Activated effector memory CD4-positive, alpha-beta T cell treated with anti-CD3 and anti-CD28 coated beads, Interleukin-2, amount 50 U/mL, for 16 hours (primary cell): ENCODE measurements at regions not wholly inside any gene's neighbourhood (a gene's known extent, or its start where the extent isn't known, plus 50 kb on each side); places are given as distances from the start of the nearest gene placed in this dataset.
A peak's percentile ranks its signal among the peaks of the same experiment; 100 is the strongest.

Experiments used
- DNase-seq: peaks from one replicate; pipeline ENCODE4 v3.0.0-alpha.2; 2020

DNA sequence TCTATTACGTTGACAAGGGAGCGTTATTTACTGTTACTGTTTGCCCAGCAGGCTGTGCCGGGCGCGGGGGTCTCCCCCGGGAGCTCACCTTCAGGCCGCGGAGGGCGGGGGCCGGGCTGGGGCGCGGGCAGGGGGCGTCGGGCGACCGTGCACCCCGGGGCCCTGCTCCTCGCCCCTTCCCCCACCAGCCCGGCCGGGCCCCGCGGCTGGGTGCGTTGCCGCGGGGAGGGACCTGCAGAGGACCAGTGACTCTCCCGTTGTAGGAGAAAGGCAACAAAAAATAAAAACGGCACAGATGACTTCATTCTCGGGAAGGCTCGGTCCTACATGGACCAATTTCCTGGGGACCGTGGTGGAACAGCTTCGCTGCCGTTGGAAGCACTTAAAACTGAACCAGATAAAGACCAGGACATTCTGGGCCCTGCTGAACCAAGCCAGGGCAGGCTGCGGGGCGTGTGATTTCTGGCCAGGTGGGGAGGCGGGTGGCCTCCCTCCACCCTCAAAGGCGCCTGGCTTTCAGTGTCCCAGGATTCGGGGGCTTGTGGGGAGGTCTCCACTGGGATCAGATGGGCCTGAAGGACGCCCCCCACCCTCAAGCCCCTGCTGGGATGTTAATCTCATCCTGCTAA lies 57.4 kb downstream of the IGLL1 start:
- no peak for DNase-seq

DNA sequence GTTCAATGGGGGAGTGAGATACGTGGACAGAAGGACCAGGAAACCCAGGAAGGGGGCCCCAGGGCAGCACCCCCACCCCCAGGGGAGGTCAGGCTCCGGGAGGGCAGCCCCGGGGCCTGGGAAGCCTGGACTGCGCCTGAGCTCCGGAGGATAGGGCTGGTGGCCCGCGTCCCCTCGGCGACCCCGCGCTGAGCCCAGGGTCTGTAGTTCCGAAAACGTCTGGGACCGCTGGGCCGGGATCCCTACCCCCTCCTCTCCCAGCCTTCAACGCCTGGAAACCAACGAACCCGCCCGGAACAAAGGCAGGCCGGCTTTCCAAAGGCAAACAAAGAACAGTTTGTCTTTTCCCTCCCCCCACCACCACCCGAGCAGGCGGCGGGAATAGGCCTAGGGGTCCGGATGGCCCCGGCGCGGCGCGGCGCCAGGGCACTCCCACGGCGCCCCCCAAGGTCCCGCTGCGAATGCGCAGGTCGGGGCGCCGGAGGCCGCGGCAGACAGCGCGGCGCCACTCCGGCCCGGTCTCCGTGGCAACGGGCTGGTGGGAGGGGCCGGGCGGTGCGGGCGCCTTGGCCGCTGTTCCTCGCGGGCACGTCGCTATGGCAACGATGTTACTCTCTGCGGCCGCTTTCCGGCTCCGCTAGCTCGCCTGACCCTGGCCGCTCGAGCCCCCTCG lies 58.5 kb downstream of the IGLL1 start:
- DNase-seq = peak; percentile 87

DNA sequence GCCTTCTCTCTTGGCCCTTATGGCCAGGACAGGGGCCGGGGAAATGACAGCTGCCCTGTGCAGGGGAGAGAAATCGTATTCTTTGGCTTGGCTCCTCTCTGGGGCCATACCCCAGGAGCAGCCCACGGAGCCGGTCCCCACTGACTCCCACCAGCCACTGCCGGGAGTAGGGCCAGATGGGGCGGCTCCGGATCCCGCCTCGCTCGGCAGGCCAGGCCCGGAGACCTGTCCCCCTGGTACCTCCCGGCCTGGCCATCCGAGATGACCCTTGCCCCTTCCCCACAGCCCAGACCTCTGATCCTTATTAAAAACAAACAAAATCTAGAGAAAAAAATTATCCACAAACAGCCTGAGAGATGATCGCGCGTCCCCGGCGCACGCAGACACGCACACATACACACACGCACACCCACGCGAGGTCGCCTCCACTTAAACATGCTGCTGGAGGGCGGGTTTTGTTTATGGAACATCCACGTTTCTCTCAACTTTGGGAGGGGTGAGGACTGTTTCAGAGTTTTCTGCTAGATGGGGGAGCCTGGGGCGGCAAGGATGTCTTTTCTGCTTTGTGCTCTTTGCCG lies 59.1 kb downstream of the IGLL1 start:
- DNase-seq = no peak

DNA sequence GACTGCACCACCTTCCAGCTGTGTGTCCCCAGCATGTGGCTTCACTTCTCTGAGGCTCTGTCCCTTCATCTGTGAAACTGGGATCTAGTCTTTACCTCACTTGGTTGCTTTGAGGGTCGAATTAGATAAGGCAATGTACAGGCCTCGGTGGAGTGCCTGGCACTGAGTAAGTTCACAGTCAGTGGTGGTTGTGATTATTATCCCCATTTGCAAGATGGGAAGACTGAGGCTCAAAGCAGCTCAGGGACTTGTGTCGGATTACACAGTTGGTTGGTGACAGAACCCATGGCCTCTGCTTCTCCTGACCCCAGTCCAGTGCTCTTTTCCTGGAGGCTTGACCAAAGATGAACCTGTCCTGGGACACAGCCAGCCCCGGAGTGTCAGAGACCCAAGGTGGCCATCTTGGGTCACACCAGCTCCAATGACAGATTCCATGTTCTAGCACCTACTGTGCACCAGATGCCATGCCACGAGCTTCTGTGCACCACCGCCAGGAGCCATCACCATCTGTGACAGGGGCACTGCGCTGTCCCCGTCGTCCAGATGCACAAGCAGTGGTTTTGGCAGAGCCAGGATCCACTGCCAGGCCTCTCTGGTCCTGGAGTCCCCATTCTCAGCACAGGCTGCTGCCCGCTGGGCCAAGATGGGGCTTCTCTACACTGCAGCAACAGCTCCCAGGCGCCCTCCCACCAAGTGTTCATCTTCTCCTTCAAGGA lies 60.5 kb downstream of the IGLL1 start:
- no peak for DNase-seq

GRCh38 chr22:23518376-23519187 lies 61.5 kb downstream of the IGLL1 start:
- no peak for DNase-seq

DNA sequence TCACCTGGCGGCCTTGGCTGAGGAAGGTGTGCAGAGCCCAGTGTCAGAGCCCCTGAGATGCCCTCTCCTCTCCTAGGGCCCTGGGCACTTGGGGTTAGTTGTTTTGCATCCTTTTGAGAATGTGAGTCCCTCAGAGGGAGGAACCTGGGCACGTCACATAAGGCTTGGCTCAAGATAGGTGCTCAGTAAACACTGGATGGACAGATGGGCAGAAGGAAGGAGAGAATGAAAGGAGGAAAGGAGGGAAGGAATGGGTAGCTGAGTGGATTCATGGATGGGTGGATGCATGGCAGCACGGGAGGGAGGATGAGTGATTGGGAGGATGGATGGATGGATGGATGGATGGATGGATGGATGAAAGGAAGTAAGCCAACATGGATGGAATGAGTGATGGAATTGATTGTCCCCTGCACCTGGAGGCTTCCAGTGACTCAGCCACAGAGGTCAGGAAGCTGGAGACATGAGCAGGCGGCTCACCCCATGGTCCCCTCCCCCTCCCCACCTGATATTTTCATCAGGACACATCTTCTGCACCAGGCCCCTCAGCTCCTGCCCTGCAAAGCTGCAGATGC lies 62.2 kb downstream of the IGLL1 start:
- DNase-seq = no peak

- DNase-seq = no peak
These were observed 63.8 kb downstream of the IGLL1 start for GRCh38 chr22:23516304-23516703.

GRCh38 chr22:23514322-23515038 lies 65.6 kb downstream of the IGLL1 start:
- no peak for DNase-seq

- DNase-seq = no peak
These were observed 66.4 kb downstream of the IGLL1 start for GRCh38 chr22:23513705-23514104.

- no peak for DNase-seq
These were observed 67.0 kb downstream of the IGLL1 start for GRCh38 chr22:23513133-23513532.

DNA sequence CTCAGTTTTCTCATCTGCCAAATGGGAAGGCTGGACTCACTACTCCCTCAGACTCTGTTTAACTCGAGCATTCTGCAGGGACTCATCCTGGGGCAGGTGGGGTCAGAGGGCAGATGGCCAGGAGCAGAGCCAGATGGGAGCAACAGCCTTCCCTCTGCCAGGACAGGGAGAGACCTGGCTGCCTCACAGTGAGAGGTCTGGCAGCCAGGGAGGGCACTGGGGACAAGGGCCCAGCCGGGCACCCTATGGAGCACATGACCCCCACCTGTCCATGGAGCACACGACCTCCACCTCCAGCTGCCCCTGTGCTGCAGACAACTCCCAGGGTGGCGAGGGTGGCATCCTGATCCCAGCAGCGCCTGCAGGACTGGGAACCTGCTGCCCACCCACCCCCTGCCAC lies 67.4 kb downstream of the IGLL1 start:
- no peak for DNase-seq

- DNase-seq = no peak
These were observed 67.8 kb downstream of the IGLL1 start for GRCh38 chr22:23512348-23512705.

- no peak for DNase-seq
These were observed 68.3 kb downstream of the IGLL1 start for GRCh38 chr22:23511627-23512347.

DNA sequence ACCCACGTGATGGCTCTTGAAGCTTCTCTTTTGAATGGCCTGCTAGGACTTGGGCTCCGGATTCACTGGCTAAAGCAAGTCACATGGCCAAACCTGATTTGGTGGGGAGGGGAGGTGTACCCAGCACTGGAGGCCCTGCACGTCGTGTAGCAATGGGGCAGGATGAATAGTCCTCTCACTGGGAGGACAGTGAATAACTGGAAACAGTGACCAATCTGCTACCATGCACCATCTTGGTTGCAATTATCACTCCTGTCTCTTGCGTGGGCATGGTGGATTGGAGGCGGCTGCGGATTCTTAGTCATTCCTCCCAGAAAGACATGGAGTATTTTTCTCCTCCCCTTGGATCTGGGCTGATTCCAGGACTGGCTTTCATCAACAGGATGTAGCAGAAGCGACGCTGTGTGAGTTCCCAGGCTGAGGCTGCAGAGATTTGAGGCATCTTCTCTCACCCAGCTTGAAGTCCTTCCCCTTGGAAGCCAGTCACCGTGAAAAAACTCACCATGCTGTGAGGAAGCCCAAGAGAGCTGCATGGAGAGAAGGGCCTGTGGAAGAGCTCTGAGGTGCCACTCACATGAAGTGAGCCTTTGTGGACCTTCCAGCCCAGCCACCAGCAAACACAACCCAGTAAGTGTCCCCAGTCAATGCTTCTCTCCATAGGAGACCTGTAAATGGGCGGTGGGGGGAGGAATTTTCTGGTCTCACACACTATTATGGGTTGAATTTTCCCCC lies 70.4 kb downstream of the IGLL1 start:
- no peak for DNase-seq

DNA sequence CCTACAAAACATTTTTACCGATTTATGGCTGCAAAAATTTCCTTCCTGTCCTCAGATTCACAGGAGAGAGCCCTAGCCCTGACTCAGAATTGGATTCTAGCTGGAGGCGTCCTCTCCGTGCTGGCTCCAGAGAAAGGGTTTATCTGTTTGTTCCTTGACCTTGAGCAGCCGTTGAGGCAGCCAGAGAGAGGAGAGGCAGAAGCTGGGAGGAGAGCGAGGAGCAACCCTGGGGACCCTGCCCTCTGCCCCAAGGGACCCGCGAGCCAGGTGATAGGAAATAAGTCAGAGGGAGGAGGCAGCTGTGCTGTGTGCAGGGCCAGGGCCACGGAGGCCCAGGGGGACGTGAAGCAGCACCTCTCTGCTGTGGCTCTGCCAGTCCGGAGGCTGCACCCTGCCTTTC lies 75.6 kb downstream of the IGLL1 start:
- DNase-seq = no peak

DNA sequence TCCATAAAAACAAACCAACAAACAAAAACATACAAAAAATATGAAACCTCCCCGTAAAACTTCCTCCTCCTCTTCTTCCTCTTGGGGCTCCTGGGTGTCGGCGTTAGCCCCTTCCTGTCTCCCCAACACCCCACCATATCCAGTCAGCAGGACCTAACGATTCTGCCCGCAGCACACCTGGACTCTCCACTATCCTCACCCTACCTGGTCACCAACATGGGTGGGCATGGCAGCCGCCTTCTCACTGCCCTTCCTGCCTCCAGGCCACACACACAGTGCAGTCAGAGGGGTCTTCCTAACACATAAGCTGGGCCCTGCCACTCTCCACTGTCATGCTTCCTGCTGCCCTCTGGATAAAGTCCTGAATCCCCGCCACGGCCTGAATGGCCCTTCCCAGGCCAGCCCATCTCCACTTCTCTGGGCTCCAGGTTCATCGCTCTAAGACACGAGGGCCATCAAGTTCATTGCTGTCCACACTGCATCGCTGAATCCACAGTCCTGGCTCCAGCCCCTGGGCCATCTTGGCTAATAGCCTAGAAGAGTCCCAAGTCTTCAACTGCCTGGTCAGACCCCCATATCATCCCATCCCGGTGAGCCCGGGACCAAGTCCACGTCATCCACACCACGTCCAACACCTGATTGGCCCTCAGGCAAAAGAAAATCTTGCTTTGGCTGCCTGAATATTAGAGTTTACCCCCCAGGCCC lies 76.2 kb downstream of the IGLL1 start:
- peak; percentile 53 for DNase-seq

DNA sequence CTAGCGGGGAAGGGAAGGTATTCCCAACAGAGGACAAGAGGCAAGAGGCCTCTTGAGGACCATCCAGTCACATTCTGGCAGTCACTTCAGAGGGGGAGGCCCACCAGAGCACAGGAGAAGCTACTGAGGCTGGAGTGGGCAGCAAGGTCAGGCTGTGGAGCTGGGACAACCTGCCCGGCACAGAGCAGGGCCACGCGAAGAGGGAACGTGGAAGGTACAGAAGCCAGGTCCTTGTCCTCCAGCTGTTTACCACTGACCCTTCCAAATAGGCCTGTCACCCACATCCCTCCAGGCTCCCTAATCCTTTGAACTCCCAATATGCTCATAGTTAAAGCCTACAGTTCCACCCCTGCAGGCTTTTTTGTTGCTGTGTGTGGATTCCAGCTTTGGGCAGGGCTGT lies 76.9 kb downstream of the IGLL1 start:
- peak; percentile 28 for DNase-seq

GRCh38 chr22:23501708-23502107 lies 78.4 kb downstream of the IGLL1 start:
- peak; percentile 45 for DNase-seq

DNA sequence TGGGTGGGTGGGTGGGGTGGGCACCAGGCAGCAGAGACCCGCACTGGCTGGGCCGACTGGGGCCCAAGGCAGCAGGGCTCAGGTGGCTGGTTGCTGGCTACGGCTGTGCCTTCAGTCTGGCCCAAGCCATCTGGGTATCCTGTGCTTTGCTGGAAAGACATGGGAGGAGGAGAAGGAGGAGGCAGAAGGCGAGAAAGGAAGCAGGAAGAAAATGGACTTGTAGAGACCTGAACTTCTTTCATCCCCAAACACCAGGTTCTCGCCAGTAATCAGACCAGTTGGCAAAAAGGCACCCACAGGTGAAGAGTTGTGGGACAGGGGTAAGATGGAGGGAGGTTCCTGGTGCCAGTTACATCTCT lies 78.8 kb downstream of the IGLL1 start:
- peak; percentile 27 for DNase-seq
